Astrocyte of the hippocampus (primary cell): ENCODE measurements at regions not wholly inside any gene's neighbourhood (a gene's known extent, or its start where the extent isn't known, plus 50 kb on each side); places are given as distances from the start of the nearest gene placed in this dataset.

Source experiments
- DNase-seq: peaks from one replicate; pipeline ENCODE4 v3.0.0; 2011; ENCODE audit warnings: low read depth, low spot score

GRCh38 chr10:76735866-76736265 lies 901.7 kb downstream of the KCNMA1 start:
- DNase-seq, result peak; percentile 64

GRCh38 chr10:76733441-76733936 lies 904.1 kb downstream of the KCNMA1 start:
- no peak for DNase-seq

DNA sequence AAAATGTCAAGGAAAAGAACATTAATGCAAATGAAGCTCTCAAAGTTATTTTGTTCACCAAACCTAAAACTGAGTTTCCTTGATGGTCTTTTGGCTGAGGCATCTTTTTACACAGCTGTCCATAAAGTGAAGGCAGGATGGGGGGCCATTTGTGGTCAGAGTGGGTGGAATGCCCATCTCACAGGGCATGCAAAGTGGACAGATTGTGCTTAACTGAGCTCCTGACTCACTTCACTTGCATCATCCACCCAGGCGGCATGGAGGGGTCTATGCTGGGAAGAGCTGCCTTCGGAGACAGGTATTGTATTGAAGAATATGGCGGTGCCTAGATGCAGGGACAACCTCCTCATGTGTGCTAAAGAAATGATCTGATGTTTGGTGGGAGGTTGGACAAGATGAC lies 905.3 kb downstream of the KCNMA1 start:
- DNase-seq, result no peak

GRCh38 chr10:76729841-76730487 lies 907.6 kb downstream of the KCNMA1 start:
- no peak for DNase-seq

DNA sequence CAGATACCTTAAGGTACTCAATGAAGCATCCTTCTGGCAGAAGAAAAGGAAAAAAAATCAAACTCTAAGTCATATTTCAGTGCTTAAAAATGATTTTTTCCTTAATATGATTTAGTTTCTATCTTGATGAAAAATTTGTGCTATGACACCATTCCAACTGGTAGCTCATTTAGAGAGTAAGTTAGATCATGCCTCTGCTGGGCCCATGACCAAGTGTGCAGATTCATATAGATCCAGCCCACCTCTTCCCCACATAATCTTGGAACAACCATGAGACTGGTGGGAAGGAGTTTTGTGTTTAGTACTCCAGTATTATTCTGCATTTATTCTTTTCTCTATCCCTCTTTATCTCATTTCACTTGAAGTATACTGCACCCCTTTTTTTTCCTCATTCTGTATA lies 908.3 kb downstream of the KCNMA1 start:
- no peak for DNase-seq

GRCh38 chr10:76727038-76727437 lies 910.6 kb downstream of the KCNMA1 start:
- DNase-seq, result no peak

DNA sequence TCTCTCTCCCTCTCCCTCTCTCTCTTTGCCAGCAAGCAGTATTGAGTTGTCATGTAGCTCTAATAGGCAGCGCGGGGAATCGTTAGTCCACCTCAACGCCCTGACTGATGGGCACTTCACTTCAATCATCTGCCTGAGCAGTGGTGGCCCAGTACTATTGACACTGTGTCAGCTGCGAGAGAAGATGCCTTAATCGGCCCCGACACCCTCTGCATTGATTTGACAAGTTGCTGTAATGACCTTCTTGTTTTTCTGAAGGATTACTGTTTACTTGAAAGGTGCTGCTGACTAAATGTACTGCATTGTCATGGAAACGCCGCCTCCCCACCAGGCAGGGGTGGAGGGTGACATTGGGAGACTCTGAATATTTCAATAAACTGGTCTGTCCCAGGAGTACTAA lies 913.8 kb downstream of the KCNMA1 start:
- no peak for DNase-seq

DNA sequence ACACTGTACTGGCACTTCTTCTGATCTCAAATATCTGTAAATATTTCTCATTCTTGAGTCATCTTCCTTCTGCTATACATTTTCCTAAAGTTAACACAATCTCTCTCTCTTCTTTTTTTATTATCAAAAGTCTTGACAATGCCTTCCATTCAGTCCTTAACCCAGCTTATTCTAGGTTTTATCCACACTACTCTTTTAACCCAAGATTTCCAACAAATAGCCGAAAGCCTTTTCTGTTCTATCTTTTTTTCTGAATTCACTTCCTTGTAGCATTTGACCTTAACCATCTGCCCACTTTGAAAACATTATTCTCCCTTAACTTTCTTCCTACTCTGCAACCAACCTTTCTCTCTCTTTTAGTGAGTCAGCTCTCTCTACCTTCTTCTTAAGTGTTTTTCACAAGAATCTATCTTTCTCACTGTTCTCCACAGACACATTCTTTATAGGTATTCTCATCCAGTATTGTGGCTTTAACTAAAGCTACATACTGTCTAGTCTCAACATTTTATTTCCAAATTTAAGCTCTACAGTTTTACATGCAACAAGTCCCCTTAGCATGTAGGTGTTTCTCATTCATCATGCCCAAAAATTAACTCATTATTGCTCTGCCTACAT lies 915.6 kb downstream of the KCNMA1 start:
- DNase-seq, result no peak

GRCh38 chr10:76719006-76719405 lies 918.6 kb downstream of the KCNMA1 start:
- DNase-seq, result no peak

GRCh38 chr10:76717141-76717540 lies 920.5 kb downstream of the KCNMA1 start:
- peak; percentile 53 for DNase-seq

DNA sequence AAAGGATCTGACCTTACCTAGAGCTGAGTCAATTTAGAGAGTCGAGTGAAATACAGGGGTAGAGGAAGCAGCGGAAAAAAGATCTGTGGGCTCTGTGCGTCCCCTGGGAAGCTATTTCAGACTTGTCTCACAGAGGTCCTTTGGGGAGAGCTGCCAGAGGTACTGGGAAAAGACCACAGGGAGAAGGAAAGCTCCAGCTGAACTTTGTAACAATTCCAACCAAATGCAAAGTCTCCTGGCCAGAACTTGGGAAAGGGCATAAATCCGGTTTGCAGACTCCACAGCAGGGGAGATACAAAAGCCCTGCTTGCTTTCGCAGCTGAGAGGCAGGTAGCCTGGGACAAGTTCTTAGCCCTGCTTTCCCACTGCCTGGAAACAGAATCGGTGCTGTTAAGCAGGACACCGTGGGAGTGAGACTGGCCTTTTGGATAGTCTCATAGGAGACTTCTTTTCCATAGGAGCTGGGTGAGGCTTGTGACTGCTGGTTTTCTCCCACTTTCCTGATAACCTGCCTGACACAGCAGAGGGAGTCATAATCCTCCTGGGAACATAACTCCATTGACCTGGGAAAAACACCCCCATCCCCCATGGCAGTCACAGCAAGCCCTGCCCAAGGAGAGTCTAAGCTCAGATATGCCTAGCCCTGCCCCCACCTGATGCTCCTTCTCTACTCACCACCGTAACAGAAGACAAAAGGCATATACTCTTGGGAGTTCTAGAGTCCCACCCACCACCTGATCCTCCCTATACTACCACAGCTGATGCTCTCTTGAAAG lies 926.2 kb downstream of the KCNMA1 start:
- no peak for DNase-seq

GRCh38 chr10:76700241-76700640 lies 937.4 kb downstream of the KCNMA1 start:
- no peak for DNase-seq

DNA sequence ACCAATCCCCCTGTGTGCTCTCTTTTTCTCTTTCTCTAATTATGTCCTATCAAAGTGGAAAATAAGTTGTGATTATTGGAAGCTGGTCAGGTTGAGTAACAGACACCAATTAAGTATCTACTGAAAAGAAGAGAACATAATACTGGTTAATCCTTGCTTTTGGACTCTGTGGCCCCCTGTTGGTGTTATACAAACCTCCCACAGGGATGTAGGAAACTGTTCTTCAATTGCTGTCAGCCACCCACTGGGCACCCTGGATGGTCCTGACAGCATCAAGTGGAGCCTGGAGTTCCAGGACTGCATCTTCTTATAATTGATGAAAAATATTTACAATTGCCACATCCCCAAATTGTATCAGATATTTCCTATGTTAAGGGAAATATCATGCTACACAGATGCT lies 939.7 kb downstream of the KCNMA1 start:
- DNase-seq, result no peak

DNA sequence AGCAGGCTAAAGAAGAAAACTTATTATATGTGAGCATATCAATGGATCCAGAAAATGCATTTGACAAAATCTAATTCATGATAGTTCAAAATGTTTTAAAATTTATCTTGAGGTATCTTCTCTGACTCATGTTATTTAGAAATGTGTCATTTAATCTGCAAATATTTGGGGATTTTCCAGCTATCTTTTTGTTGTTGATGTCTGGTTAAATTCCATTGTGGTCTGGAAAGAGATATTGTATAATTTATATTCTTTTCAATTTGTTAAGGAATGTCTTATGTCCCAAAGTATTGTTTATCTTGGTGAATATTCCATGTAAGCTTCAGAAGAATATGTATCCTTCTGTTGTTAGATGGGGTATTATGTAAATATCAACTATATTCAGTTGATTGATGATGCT lies 942.5 kb downstream of the KCNMA1 start:
- no peak for DNase-seq

DNA sequence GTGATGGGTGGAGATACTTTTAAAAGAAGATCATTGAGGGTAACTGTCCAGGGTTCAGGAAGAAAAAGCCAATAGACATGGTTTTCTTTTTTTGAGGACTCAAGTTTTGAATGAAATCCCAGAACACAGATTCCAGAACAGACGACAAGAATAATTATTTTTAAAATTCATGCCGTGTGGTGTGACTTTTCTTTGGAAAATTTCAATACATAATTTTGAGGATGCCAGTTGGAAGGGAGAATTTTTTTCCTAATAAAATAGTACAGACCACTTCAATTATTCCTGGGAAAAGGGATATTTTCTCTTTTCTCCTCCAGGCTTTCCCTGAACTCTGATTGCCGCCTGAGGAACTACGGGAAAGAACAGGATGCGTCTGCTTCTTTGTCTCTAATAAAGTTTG lies 951.4 kb downstream of the KCNMA1 start:
- no peak for DNase-seq

DNA sequence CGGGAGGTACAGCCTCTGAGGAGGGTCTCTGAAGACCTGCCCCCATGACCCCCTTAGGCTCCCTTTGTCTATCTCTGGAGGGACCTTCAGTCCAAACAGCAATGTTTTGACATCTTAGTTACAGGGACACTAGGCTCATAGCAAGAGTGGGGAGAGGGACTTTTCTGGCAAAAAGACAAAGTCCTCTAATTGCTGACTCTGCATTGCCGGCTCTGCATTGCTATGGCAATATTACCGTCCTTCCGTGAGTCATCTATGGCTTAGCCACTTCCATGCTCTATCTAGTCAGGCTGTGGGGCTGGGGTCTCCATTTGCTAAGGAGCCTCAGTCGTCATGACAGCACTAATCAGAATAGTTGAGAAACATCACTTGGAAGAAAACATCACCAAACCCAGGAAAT lies 952.6 kb downstream of the KCNMA1 start:
- DNase-seq, result no peak

DNA sequence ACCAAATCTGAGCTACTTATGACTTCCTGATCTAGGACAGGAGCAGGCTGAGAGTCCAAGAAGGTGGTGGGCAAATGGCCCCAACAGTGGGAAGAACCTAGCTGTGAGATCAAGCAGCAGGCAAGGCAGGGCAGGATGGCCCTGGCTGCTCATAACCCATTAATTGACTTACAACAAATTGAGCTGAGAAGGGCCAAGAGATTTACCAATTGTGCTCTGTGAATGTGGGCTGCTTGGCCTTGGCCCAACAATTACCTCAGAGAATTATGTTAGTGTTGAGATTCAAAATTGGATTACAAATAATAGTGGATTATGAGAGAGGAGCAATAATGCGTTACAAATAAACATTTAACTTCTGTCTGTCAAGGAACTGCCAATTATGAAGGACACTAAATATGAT lies 956.5 kb downstream of the KCNMA1 start:
- no peak for DNase-seq

DNA sequence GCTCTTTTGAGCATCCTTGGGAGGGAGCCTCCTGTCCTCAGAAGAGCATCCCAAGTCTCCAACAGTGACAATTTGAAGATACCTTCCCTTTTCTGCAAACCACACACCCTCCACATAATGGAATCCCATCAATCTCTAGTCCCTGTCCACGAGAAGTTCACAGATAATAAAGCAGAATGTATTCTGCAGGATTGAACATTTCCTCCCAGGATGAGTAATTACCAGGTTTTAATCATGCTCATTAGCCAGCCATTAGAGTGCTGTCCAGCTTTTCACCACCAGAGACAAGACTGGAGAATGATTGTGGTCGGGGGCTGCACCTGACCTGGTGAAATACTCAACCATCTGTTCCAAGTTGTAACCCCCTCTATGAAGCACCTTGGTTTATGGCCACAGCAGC lies 958.6 kb downstream of the KCNMA1 start:
- DNase-seq, result no peak

DNA sequence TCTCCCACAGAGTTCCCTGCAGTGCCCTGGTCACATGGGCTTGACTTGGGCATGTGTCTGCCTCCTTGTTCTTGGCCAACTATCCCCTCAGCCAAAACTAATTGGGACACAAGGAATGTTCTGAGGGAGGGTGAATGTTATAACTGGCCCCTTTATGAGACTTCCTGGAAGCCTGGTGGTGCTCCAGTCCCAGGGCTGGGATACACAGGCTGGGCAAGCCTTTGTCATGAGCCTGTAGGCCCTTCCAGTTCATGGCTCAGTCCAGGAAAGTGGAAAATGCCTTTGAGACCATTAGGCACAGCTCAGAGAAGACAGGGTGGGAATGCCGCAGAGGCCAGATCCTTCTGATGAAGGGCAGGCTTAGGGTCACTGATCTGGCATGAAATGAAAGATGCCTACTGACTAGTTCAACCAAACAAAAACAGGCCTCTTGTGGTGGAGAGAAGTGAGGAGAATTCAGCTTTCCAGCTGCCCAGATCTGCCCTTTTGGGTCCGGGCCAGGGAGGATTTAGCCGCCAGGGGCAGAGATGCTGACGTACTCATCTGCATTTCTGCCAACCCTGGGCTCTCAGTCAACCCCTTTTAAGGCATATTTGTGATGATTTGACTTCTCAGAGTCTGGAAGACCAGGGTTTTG lies 961.5 kb downstream of the KCNMA1 start:
- DNase-seq, result peak; percentile 94

DNA sequence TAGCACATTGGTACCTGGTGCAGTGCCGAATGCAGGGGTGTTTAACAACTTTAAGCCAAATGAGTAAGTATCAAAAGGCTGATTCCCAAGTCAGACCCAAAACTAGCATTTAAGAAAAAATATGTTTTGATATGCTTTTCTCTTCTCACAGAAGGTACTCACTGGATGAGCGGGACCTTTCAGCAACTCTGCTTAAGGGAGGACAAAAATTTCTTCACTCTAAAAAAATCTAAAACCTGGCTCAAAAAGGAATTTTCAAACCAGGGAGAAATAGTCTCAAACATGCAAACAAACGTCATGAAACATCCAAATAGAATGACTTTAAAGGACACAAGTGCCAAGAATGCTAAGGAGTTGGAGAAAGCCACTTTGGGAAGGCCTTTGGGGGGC lies 962.1 kb downstream of the KCNMA1 start:
- DNase-seq, result no peak

DNA sequence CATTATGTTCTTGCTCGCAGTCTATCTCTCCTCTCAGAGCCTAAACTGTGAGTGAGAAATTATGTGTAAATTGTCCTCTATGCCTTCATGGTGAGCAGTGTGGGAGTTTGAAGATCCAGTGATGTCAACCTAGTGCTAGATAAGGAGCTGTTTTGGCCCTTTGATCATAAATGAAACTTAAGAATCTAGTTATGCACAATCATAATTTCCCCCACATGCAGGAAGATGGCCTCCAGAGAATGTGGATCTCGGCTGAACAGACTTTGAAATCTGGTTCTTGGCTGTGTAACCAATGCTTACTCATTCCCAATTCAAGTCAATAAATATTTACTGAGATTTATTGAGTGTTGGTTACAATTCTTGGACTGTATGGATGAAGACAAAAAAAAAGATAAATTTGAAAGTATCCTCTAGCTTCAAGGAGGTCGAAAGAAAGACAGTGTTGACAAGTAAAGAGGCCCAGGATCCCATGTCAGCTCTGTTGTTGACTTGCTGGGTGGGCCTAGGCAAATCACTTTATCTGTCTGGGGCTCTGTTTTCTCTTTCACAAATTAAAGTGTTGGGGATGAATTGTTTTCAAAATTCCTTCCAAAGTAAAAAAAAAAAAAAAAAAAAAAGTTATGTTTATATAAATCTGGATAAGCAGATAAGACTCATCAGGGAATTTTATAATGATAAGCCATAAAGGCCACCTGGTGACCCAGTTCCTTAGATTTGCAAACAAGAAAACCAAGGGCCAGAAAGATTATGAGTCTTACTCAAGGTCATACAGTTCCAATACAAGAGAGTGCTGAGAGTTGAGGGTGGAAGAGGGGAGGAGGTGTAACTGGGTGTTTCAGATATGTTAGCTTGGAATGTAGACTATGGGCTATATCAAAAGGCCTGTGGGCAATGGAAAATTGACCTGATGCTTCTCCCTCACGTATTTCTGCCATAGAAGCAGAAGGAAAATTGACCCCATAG lies 969.9 kb downstream of the KCNMA1 start:
- no peak for DNase-seq
